ENCODE measurements at regions not wholly inside any gene's neighbourhood (a gene's known extent, or its start where the extent isn't known, plus 50 kb on each side); places are given as distances from the start of the nearest gene placed in this dataset.

- TF ChIP-seq, protein P1, sequence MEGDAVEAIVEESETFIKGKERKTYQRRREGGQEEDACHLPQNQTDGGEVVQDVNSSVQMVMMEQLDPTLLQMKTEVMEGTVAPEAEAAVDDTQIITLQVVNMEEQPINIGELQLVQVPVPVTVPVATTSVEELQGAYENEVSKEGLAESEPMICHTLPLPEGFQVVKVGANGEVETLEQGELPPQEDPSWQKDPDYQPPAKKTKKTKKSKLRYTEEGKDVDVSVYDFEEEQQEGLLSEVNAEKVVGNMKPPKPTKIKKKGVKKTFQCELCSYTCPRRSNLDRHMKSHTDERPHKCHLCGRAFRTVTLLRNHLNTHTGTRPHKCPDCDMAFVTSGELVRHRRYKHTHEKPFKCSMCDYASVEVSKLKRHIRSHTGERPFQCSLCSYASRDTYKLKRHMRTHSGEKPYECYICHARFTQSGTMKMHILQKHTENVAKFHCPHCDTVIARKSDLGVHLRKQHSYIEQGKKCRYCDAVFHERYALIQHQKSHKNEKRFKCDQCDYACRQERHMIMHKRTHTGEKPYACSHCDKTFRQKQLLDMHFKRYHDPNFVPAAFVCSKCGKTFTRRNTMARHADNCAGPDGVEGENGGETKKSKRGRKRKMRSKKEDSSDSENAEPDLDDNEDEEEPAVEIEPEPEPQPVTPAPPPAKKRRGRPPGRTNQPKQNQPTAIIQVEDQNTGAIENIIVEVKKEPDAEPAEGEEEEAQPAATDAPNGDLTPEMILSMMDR (IDR thresholded peaks at IDR 0.05), result no peak
- TF ChIP-seq ZFX (IDR thresholded peaks at IDR 0.05; ENCODE audit: borderline replicate concordance), result no peak
These were observed 76.6 kb downstream of the YIPF5 start for GRCh38 chr5:144093868-144094267.

All from 22Rv1 (cell line).